ENCODE measurements at regions not wholly inside any gene's neighbourhood (a gene's known extent, or its start where the extent isn't known, plus 50 kb on each side); places are given as distances from the start of the nearest gene placed in this dataset.

DNA sequence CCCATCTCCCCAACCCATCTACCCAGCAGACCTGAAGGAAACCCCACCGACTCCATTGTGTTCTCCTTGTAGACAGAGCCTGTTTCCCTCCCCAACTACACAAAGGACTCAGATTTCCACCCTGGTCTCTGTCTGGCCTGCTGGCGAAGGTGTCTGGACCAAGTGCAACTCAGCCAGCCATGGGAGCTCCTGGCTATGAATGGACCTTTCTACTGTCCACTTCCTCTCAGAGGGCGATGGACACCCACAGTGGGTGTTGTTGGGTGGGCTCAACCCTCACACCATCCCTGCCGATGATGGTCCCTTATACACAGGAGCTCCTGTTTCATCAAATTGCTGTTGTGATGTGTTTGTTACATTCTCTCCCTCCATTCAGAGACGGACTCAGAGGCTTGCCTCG is 112.5 kb upstream of the PHACTR3 start:
- 56 to 57% methylated on average over 6 of the region's 6 CpGs for WGBS, 2 experiments (ENCODE audit: low coverage in 1 of 2, low lambda C conversion rate in 2 of 2, missing lambda C conversion rate in 2 of 2)
- TF ChIP-seq EZH2 (IDR thresholded peaks at IDR 0.05; ENCODE audit: insufficient read depth, poor library complexity, severe bottlenecking) (no peak), EZH2phosphoT487 (IDR thresholded peaks at IDR 0.05; ENCODE audit: insufficient read depth, low read depth) (no peak)
- H3K9ac ChIP-seq = no peak overlapping the region
- no peaks in the 10 kb centered on the region for H3F3A ChIP-seq (ENCODE audit: insufficient read depth)
- H3K27me3 ChIP-seq (replicated peaks; ENCODE audit: insufficient read depth) = peaks cover 3% of the 10 kb centered on the region; the same call in 1 of the 2 replicates
- H3K79me2 ChIP-seq (ENCODE audit: insufficient read depth) = no peaks in the 10 kb centered on the region
- no peaks in the 10 kb centered on the region for H3K4me1 ChIP-seq (ENCODE audit: insufficient read depth)
- H3K9me3 ChIP-seq (ENCODE audit: low read depth) = no peaks in the 10 kb centered on the region
- in situ Hi-C loops (cut with MboI) = no loop called here
- no peak overlapping the region for H2AFZ ChIP-seq
- H3K36me3 ChIP-seq (ENCODE audit: low read depth) = no peaks in the 10 kb centered on the region
- no peaks in the 10 kb centered on the region for H4K20me1 ChIP-seq (ENCODE audit: insufficient read depth)
- no peak for DNase-seq
- H3K27ac ChIP-seq = no peak overlapping the region
- H3K4me3 ChIP-seq = no peak overlapping the region
- H3K9me2 ChIP-seq (ENCODE audit: insufficient read depth) = no peaks in the 10 kb centered on the region
- no peak overlapping the region for H3K4me2 ChIP-seq (ENCODE audit: unreplicated experiment)

DNA sequence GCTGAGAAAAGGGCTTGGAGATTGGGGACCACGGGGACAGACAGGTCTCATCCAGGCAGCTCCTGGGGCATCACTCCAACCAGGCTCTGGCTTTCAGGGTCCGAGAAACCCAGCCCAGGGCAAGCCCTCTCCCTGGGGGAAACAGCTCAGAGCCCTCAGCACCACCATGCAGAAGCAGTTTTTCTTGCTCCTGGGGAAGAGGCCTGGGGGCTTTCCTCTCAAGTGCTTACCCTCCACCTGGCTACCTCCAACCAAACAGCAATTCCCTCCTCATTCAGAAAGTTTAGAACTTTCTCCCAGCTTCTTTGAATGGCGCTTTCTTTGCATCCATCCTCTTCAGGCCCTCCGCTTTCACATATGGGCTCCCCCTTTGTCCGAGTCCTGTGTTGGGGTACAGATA is 110.4 kb upstream of the PHACTR3 start:
- H3K4me2 ChIP-seq (ENCODE audit: unreplicated experiment) = no peak overlapping the region
- no peaks in the 10 kb centered on the region for H4K20me1 ChIP-seq (ENCODE audit: insufficient read depth)
- H3K4me1 ChIP-seq (ENCODE audit: insufficient read depth) = no peaks in the 10 kb centered on the region
- H3K4me3 ChIP-seq = no peak overlapping the region
- no peak overlapping the region for H3K9ac ChIP-seq
- H3K27me3 ChIP-seq (replicated peaks; ENCODE audit: insufficient read depth) = peaks cover 3% of the 10 kb centered on the region; the same call in 1 of the 2 replicates
- no peaks in the 10 kb centered on the region for H3K9me3 ChIP-seq (ENCODE audit: low read depth)
- H3K79me2 ChIP-seq (ENCODE audit: insufficient read depth) = no peaks in the 10 kb centered on the region
- no peak for TF ChIP-seq EZH2phosphoT487 (IDR thresholded peaks at IDR 0.05; ENCODE audit: insufficient read depth, low read depth)
- no peak for TF ChIP-seq EZH2 (IDR thresholded peaks at IDR 0.05; ENCODE audit: insufficient read depth, poor library complexity, severe bottlenecking)
- no peaks in the 10 kb centered on the region for H3F3A ChIP-seq (ENCODE audit: insufficient read depth)
- DNase-seq = no peak
- WGBS, 2 experiments (ENCODE audit: low coverage in 1 of 2, low lambda C conversion rate in 2 of 2, missing lambda C conversion rate in 2 of 2) = 63 to 77% methylated on average over 5 of the region's 5 CpGs
- H2AFZ ChIP-seq = no peak overlapping the region
- in situ Hi-C loops (cut with MboI) = no loop called here
- no peaks in the 10 kb centered on the region for H3K9me2 ChIP-seq (ENCODE audit: insufficient read depth)
- H3K36me3 ChIP-seq (ENCODE audit: low read depth) = no peaks in the 10 kb centered on the region
- no peak overlapping the region for H3K27ac ChIP-seq

DNA sequence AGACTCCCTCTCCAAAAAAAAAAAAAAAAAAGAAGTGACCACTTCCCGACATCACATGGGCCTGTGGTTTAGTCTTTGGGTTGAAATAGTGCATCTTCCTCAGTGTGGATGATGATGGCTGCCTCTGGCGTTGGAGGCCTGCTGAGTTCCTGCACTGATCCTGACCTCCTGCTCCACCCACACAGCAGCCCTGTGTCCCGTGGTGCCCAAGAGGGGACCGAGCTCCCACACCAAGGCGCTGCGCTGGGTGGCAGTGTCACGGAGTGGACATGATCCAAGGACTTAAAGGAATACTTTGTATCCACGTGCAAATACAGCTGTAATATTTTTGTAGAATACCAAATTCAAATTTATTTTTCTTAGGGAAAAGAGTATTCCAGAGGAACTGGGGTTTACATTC is 109.2 kb upstream of the PHACTR3 start:
- Histone ChIP-seq H4K20me1 (ENCODE audit: insufficient read depth) (no peaks in the 10 kb centered on the region), H3K9me2 (ENCODE audit: insufficient read depth) (no peaks in the 10 kb centered on the region), H3K4me3 (no peak overlapping the region), H3K36me3 (ENCODE audit: low read depth) (no peaks in the 10 kb centered on the region), H3K9me3 (ENCODE audit: low read depth) (no peaks in the 10 kb centered on the region), H3K9ac (no peak overlapping the region), H3K4me1 (ENCODE audit: insufficient read depth) (no peaks in the 10 kb centered on the region), H2AFZ (no peak overlapping the region), H3K27ac (no peak overlapping the region), H3K79me2 (ENCODE audit: insufficient read depth) (no peaks in the 10 kb centered on the region), H3K27me3 (replicated peaks; ENCODE audit: insufficient read depth) (peaks cover 3% of the 10 kb centered on the region; the same call in 1 of the 2 replicates), H3K4me2 (ENCODE audit: unreplicated experiment) (no peak overlapping the region), H3F3A (ENCODE audit: insufficient read depth) (no peaks in the 10 kb centered on the region)
- in situ Hi-C loops (cut with MboI) = no loop called here
- DNase-seq = no peak
- WGBS, 2 experiments (ENCODE audit: low coverage in 1 of 2, low lambda C conversion rate in 2 of 2, missing lambda C conversion rate in 2 of 2) = 27 to 37% methylated on average over 8 of the region's 8 CpGs
- TF ChIP-seq EZH2 (IDR thresholded peaks at IDR 0.05; ENCODE audit: insufficient read depth, poor library complexity, severe bottlenecking) (no peak), EZH2phosphoT487 (IDR thresholded peaks at IDR 0.05; ENCODE audit: insufficient read depth, low read depth) (no peak)

DNA sequence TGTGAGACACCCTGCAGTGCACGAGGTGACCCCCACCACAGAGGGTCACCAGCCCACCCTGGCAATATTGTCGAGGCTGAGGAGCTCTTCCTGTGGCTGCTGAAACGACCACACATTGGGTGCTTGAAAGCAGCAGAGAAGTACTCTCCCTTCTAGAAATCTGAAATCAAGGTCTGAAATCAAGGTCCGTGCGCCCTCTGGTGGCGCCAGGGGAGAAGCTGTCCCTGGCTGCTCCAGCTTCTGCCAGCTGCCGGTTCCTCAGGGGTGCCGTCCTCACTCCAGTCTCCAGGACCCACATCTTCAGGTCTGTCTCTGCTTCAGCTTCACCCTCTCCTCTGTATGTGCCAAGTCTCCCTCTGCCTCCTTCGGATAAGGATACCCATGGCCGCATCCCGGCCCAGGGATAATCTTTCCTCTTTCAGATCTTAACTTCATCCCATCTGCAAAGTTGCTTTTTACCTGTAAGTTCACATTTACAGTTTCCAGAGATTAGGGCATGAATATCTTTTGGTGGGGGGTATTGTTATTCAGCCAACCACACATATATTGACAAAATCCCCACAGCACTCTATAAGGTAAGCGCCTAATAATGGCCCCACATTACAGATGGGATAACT is 108.3 kb upstream of the PHACTR3 start:
- 8 to 12% methylated on average over 12 of the region's 12 CpGs for WGBS, 2 experiments (ENCODE audit: low coverage in 1 of 2, low lambda C conversion rate in 2 of 2, missing lambda C conversion rate in 2 of 2)
- DNase-seq = peak; percentile 76
- in situ Hi-C loops (cut with MboI) = no loop called here

More for the DNA sequence above, 108.3 kb upstream of the PHACTR3 start:
- TF ChIP-seq EZH2 (IDR thresholded peaks at IDR 0.05; ENCODE audit: insufficient read depth, poor library complexity, severe bottlenecking) = no peak
- no peak for TF ChIP-seq EZH2phosphoT487 (IDR thresholded peaks at IDR 0.05; ENCODE audit: insufficient read depth, low read depth)
- Histone ChIP-seq H3K9ac (no peak overlapping the region), H3K4me1 (ENCODE audit: insufficient read depth) (no peaks in the 10 kb centered on the region), H3K36me3 (ENCODE audit: low read depth) (no peaks in the 10 kb centered on the region), H3K27ac (no peak overlapping the region), H3K9me3 (ENCODE audit: low read depth) (no peaks in the 10 kb centered on the region), H3K27me3 (replicated peaks; ENCODE audit: insufficient read depth) (peaks cover 3% of the 10 kb centered on the region; the same call in 1 of the 2 replicates), H4K20me1 (ENCODE audit: insufficient read depth) (no peaks in the 10 kb centered on the region), H3F3A (ENCODE audit: insufficient read depth) (no peaks in the 10 kb centered on the region), H3K9me2 (ENCODE audit: insufficient read depth) (no peaks in the 10 kb centered on the region), H3K4me3 (no peak overlapping the region), H3K4me2 (ENCODE audit: unreplicated experiment) (no peak overlapping the region), H2AFZ (no peak overlapping the region), H3K79me2 (ENCODE audit: insufficient read depth) (no peaks in the 10 kb centered on the region)
